Astrocyte (in vitro differentiated cells and primary cell): ENCODE measurements at regions not wholly inside any gene's neighbourhood (a gene's known extent, or its start where the extent isn't known, plus 50 kb on each side); places are given as distances from the start of the nearest gene placed in this dataset.

Experiments
- CTCF ChIP-seq: IDR thresholded peaks from 2 replicates; pipeline ENCODE4 v1.5.1; 2011; ENCODE audit warnings: low read depth, mild to moderate bottlenecking, inconsistent platforms, low read length, moderate library complexity; ENCODE audit not compliant: insufficient read depth
- EZH2 ChIP-seq: IDR thresholded peaks from 2 replicates; pipeline ENCODE4 v1.6.1; 2012; ENCODE audit warnings: mild to moderate bottlenecking, low read length, inconsistent platforms; ENCODE audit not compliant: insufficient read depth

GRCh38 chr2:3121601-3122000 lies 256.0 kb downstream of the EIPR1 start:
- no peak for TF ChIP-seq CTCF
- no peak for TF ChIP-seq EZH2
